Sigmoid colon (tissue), 6 donors: ENCODE measurements at regions not wholly inside any gene's neighbourhood (a gene's known extent, or its start where the extent isn't known, plus 50 kb on each side); places are given as distances from the start of the nearest gene placed in this dataset.
"Not testable (repeated sequence)": the region's sequence is repeated elsewhere in the genome, so short reads cannot be mapped to it uniquely, and the experiment has no call there.

Experiments used
- DNase-seq: peaks from one replicate; pipeline ENCODE4 v3.0.0-alpha.2; 2019
- H3K27ac ChIP-seq, 4 donors: fragments of 200-600 bp; sonication (generic); one replicate each; pipeline ENCODE4 v1.5.1; 2016 to 2019; ENCODE audit warnings: mild to moderate bottlenecking in 1 of 4
- H3K27me3 ChIP-seq, 3 donors: fragments of 200-600 bp; sonication (generic); one replicate each; pipeline ENCODE4 v1.5.1; 2019; ENCODE audit warnings: mild to moderate bottlenecking in 1 of 3
- H3K36me3 ChIP-seq, 4 donors: fragments of 200-600 bp; sonication (generic); one replicate each; pipeline ENCODE4 v1.5.1; 2016 to 2019
- H3K4me1 ChIP-seq, 4 donors: fragments of 200-600 bp; sonication (generic); one replicate each; pipeline ENCODE4 v1.5.1; 2017 to 2019
- H3K4me3 ChIP-seq, 4 donors: fragments of 200-600 bp; sonication (generic); one replicate each; pipeline ENCODE4 v1.5.1; 2017 to 2019; ENCODE audit warnings: mild to moderate bottlenecking in 2 of 4, moderate library complexity in 1 of 4
- H3K9me3 ChIP-seq, 4 donors: fragments of 200-600 bp in 3 of 4; sonication (generic) in 3 of 4; one replicate each; pipeline versions ENCODE4 v1.5.1 to v1.6.1; 2013 to 2019
- CTCF ChIP-seq, 4 experiments: fragments of 450-650 bp in 3 of 4; fragments of 200-600 bp in 1 of 4; IDR thresholded peaks; one replicate each; pipeline ENCODE4 v1.5.1; 2016 to 2019; ENCODE audit warnings: antibody characterized with exemption in 4 of 4, mild to moderate bottlenecking in 3 of 4, moderate library complexity in 2 of 4
- EP300 ChIP-seq, 4 donors: sonication (generic); formaldehyde crosslinking; IDR thresholded peaks; one replicate each; pipeline ENCODE4 v1.6.1; 2017; ENCODE audit warnings: antibody characterized with exemption in 4 of 4
- POLR2A ChIP-seq, 2 donors: fragments of 450-650 bp; IDR thresholded peaks; one replicate each; pipeline ENCODE4 v1.6.1; 2016; ENCODE audit warnings: antibody characterized with exemption in 2 of 2, mild to moderate bottlenecking in 2 of 2, moderate library complexity in 2 of 2
- POLR2AphosphoS5 ChIP-seq, 4 donors: sonication (generic); formaldehyde crosslinking; IDR thresholded peaks; one replicate each; pipeline ENCODE4 v1.6.1; 2017; ENCODE audit warnings: antibody characterized with exemption in 4 of 4
- WGBS, 2 donors: extraction: QIAGEN DNeasy Blood & Tissue Kit; methylation state at CpG; one replicate each; pipeline ENCODE4 v1.1.7; 2013; 5-methylcytosine and 5-hydroxymethylcytosine counted together
- intact Hi-C: fragments of 100-400 bp; cut with DNase I; formaldehyde crosslinking; loops from one replicate; pipeline ENCODE4 v1.15.1; 2023
- donor health status: healthy with polysubstance abuse.
- donor health status: healthy.

- no peaks in the 10 kb centered on the region for H3K27me3 ChIP-seq
- intact Hi-C loops: no loop called here
- H3K9me3 ChIP-seq: no peaks in the 10 kb centered on the region
- DNase-seq: no peak
- no peak for TF ChIP-seq EP300 (IDR thresholded peaks at IDR 0.05)
- no peak for TF ChIP-seq CTCF (IDR thresholded peaks at IDR 0.05)
- no peak for TF ChIP-seq POLR2AphosphoS5 (IDR thresholded peaks at IDR 0.05)
- TF ChIP-seq POLR2A (IDR thresholded peaks at IDR 0.05): no peak
- H3K4me3 ChIP-seq: no peak overlapping the region
- no peak overlapping the region for H3K27ac ChIP-seq
- peaks cover 0 to 7% (median 2%) of the 10 kb centered on the region in 4 donors for H3K4me1 ChIP-seq
- H3K36me3 ChIP-seq: no peaks in the 10 kb centered on the region
- WGBS, 2 donors: 77 to 85% methylated on average over 1 of the region's 1 CpG
These were observed 277.3 kb downstream of the RAB38 start for GRCh38 chr11:87897921-87898320.

DNA sequence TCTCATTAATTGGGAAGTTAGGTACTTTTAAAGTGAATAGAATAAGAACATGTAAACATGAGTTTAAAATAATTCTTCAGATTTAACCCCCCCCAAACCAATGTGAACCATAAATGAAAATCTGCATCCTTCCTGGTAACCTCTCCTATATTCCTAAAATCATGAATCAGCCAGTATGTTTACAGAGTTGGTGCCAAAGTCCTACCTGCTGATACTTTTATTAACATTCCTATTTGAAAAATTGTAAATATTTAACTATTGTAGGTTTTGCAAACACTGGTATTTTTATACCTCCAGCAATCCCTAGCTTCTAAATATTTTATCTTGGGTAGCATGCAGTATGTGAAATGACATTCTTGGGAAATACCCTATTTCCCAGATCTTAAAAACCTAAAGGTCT, 278.2 kb downstream of the RAB38 start:
- Histone ChIP-seq H3K27me3 (no peaks in the 10 kb centered on the region), H3K9me3 (no peaks in the 10 kb centered on the region), H3K4me1 (peaks cover 0 to 7% (median 2%) of the 10 kb centered on the region in 4 donors), H3K4me3 (no peak overlapping the region), H3K27ac (no peak overlapping the region), H3K36me3 (no peaks in the 10 kb centered on the region)
- intact Hi-C loops: no loop called here
- TF ChIP-seq POLR2A (IDR thresholded peaks at IDR 0.05): no peak
- no peak for TF ChIP-seq EP300 (IDR thresholded peaks at IDR 0.05)
- TF ChIP-seq CTCF (IDR thresholded peaks at IDR 0.05): no peak
- TF ChIP-seq POLR2AphosphoS5 (IDR thresholded peaks at IDR 0.05): no peak
- no peak for DNase-seq

- no peaks in the 10 kb centered on the region for H3K9me3 ChIP-seq
- no peaks in the 10 kb centered on the region for H3K36me3 ChIP-seq
- intact Hi-C loops: no loop called here
- TF ChIP-seq POLR2AphosphoS5 (IDR thresholded peaks at IDR 0.05) (no peak), CTCF (IDR thresholded peaks at IDR 0.05) (no peak), EP300 (IDR thresholded peaks at IDR 0.05) (no peak), POLR2A (IDR thresholded peaks at IDR 0.05) (no peak)
- H3K27ac ChIP-seq: no peak overlapping the region
- WGBS, 2 donors: 54 to 83% methylated on average over 1 of the region's 1 CpG
- DNase-seq: no peak
- H3K27me3 ChIP-seq: no peaks in the 10 kb centered on the region
- H3K4me3 ChIP-seq: no peak overlapping the region
- no peaks in the 10 kb centered on the region for H3K4me1 ChIP-seq
These were observed 280.3 kb downstream of the RAB38 start for GRCh38 chr11:87894961-87895360.

- TF ChIP-seq EP300 (IDR thresholded peaks at IDR 0.05) (no peak), CTCF (IDR thresholded peaks at IDR 0.05) (no peak), POLR2A (IDR thresholded peaks at IDR 0.05) (no peak)
- H3K27me3 ChIP-seq: no peaks in the 10 kb centered on the region
- H3K36me3 ChIP-seq: no peaks in the 10 kb centered on the region
- 91 to 92% methylated on average over 1 of the region's 1 CpG for WGBS, 2 donors
- no peak for DNase-seq
- no peaks in the 10 kb centered on the region for H3K4me1 ChIP-seq
- intact Hi-C loops: no loop called here
- no peaks in the 10 kb centered on the region for H3K9me3 ChIP-seq
- H3K27ac ChIP-seq: no peak overlapping the region
- no peak overlapping the region for H3K4me3 ChIP-seq
These were observed 283.0 kb downstream of the RAB38 start for GRCh38 chr11:87892291-87892690.

DNA sequence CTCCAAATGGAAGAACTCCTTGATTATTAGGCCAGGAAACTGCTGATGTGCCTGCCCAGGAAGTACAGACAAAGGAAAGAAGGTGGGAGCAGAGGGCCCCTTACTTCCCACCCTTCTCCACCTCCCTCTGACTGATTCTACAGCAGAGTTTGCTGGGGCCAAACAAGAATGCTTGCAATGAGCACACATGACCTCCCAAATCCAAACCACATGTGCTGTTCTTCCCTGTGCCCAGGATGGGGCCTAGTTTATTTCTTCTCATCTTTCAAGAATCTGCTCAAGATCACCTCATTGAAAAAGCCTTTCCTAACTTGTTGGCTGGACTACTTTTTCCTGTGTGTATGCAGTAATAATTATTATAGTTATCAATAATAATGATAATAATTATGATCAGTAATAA, 286.1 kb downstream of the RAB38 start:
- H3K27ac ChIP-seq: no peak overlapping the region
- no peaks in the 10 kb centered on the region for H3K36me3 ChIP-seq
- H3K4me1 ChIP-seq: no peaks in the 10 kb centered on the region
- intact Hi-C loops: no loop called here
- no peak overlapping the region for H3K4me3 ChIP-seq
- no peak for TF ChIP-seq POLR2AphosphoS5 (IDR thresholded peaks at IDR 0.05)
- no peaks in the 10 kb centered on the region for H3K9me3 ChIP-seq
- H3K27me3 ChIP-seq: no peaks in the 10 kb centered on the region
- DNase-seq: no peak

DNA sequence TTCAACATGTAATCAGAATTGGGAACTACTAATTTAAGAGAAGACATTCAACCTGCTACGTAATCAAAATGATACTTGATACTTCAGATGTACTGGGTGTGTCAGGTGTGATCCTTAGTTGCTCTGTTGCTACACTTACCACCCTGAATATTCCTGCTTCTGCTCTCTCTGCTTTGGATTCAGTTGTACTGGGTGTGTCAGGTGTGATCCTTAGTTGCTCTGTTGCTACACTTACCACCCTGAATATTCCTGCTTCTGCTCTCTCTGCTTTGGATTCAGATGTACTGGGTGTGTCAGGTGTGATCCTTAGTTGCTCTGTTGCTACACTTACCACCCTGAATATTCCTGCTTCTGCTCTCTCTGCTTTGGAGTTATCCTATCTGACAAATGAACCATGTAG, 290.2 kb downstream of the RAB38 start:
- H3K9me3 ChIP-seq, H3K4me1 ChIP-seq, H3K36me3 ChIP-seq, H3K27me3 ChIP-seq, DNase-seq, intact Hi-C loops, H3K27ac ChIP-seq, H3K4me3 ChIP-seq: not testable (repeated sequence)
- 88 to 93% methylated on average over 1 of the region's 1 CpG for WGBS, 2 donors
